ENCODE measurements at regions not wholly inside any gene's neighbourhood (a gene's known extent, or its start where the extent isn't known, plus 50 kb on each side); places are given as distances from the start of the nearest gene placed in this dataset.

- Histone ChIP-seq H4K20me1 (ENCODE audit: insufficient read depth) (no peaks in the 10 kb centered on the region), H3K36me3 (replicated peaks in 1 of 2; ENCODE audit: control insufficient read depth in 1 of 2, insufficient read depth in 2 of 2, low read length in 1 of 2) (no peaks in the 10 kb centered on the region), H3K27ac (ENCODE audit: low read depth in 2 of 2, low read length in 1 of 2) (no peak overlapping the region), H3F3A (replicated peaks; ENCODE audit: insufficient read depth) (no peaks in the 10 kb centered on the region), H3K4me2 (no peak overlapping the region), H3K4me1 (ENCODE audit: control insufficient read depth in 1 of 2, insufficient read depth in 2 of 2, low read depth in 1 of 2, low read length in 1 of 2) (no peaks in the 10 kb centered on the region), H3K9me3 (no peaks in the 10 kb centered on the region; the same call in 1 of the 2 replicates), H3K27me3 (ENCODE audit: insufficient read depth) (no peaks in the 10 kb centered on the region), H3K79me2 (ENCODE audit: insufficient read depth) (no peaks in the 10 kb centered on the region), H2AFZ (ENCODE audit: low read depth) (no peak overlapping the region), H3K4me3 (ENCODE audit: low read depth in 2 of 2, low read length in 1 of 2) (no peak overlapping the region), H3K9ac (no peak overlapping the region), H3K9me2 (no peaks in the 10 kb centered on the region)
- ChIA-PET CTCF (no interaction called here), POLR2A (no interaction called here)
- TF ChIP-seq FOSL2 (IDR thresholded peaks at IDR 0.05; ENCODE audit: borderline replicate concordance, low read depth), result no peak
- TF ChIP-seq RAD21 (IDR thresholded peaks at IDR 0.05; ENCODE audit: low read length), result no peak
- no peak for TF ChIP-seq IRF3 (IDR thresholded peaks at IDR 0.05; ENCODE audit: low read depth, low read length)
- no peak for TF ChIP-seq SMC3 (IDR thresholded peaks at IDR 0.05; ENCODE audit: low read depth, low read length)
- no peak for TF ChIP-seq GABPA (IDR thresholded peaks at IDR 0.05; ENCODE audit: low read depth)
- DNase-seq, result no peak
- 84% methylated on average over 2 of the region's 2 CpGs for WGBS (ENCODE audit: low lambda C conversion rate)
These were observed 144.8 kb upstream of the SLIT2 start for GRCh38 chr4:20106921-20107320.

DNA sequence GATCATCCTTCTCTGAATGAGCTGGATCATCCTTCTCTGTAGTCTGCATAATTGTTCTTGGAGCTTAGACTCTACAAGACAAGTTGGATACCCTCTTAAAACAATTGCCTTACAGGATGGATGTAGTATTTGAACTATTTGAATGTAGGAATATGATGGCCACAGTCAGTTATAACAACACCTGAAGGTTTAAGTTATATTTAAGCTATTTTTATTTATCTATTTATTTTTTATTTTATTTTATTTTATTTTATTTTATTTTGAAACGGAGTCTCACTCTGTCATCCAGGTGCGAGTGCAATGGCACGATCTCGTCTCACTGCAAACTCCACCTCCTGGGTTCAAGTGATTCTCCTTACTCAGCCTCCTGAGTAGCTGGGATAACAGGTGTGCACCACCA, 149.9 kb upstream of the SLIT2 start:
- WGBS (ENCODE audit: low lambda C conversion rate), result 87% methylated on average over 4 of the region's 4 CpGs
- no peaks in the 10 kb centered on the region for H3F3A ChIP-seq (replicated peaks; ENCODE audit: insufficient read depth)
- H2AFZ ChIP-seq (ENCODE audit: low read depth), result no peak overlapping the region
- H4K20me1 ChIP-seq (ENCODE audit: insufficient read depth), result no peaks in the 10 kb centered on the region
- no peak overlapping the region for H3K9ac ChIP-seq
- no peak for DNase-seq
- H3K4me3 ChIP-seq (ENCODE audit: low read depth in 2 of 2, low read length in 1 of 2), result no peak overlapping the region
- H3K27ac ChIP-seq (ENCODE audit: low read depth in 2 of 2, low read length in 1 of 2), result no peak overlapping the region
- no peaks in the 10 kb centered on the region for H3K9me2 ChIP-seq
- no peak for TF ChIP-seq NRF1 (IDR thresholded peaks at IDR 0.05; ENCODE audit: low read depth, low read length)
- TF ChIP-seq SMC3 (IDR thresholded peaks at IDR 0.05; ENCODE audit: low read depth, low read length), result no peak
- no peak for TF ChIP-seq RFX5 (IDR thresholded peaks at IDR 0.05; ENCODE audit: low read length)
- H3K4me1 ChIP-seq (ENCODE audit: control insufficient read depth in 1 of 2, insufficient read depth in 2 of 2, low read depth in 1 of 2, low read length in 1 of 2), result no peaks in the 10 kb centered on the region
- no peaks in the 10 kb centered on the region for H3K36me3 ChIP-seq (replicated peaks in 1 of 2; ENCODE audit: control insufficient read depth in 1 of 2, insufficient read depth in 2 of 2, low read length in 1 of 2)
- H3K27me3 ChIP-seq (ENCODE audit: insufficient read depth), result no peaks in the 10 kb centered on the region
- H3K9me3 ChIP-seq, result no peaks in the 10 kb centered on the region
- CTCF ChIA-PET, result no interaction called here
- POLR2A ChIA-PET, result no interaction called here
- H3K79me2 ChIP-seq (ENCODE audit: insufficient read depth), result no peaks in the 10 kb centered on the region
- H3K4me2 ChIP-seq, result no peak overlapping the region

DNA sequence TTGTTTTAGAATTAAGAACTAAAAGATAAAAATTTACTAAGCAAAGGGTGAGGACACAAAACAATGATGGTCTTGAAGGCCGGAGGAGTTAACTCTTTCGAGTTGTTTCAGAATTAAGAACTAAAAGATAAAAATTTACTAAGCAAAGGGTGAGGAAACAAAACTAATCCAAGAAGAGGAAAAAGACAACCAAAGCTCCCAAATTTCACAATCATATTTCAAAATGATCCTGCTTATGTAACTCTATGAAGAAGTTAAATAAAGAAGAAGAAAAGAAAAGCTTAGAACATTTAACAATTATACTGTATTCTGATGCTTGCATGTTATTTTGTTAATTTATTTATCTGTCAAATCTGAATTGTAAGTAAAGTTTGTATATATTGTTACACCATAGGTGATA, 154.8 kb upstream of the SLIT2 start:
- no peaks in the 10 kb centered on the region for H3K9me3 ChIP-seq
- TF ChIP-seq, protein P1, sequence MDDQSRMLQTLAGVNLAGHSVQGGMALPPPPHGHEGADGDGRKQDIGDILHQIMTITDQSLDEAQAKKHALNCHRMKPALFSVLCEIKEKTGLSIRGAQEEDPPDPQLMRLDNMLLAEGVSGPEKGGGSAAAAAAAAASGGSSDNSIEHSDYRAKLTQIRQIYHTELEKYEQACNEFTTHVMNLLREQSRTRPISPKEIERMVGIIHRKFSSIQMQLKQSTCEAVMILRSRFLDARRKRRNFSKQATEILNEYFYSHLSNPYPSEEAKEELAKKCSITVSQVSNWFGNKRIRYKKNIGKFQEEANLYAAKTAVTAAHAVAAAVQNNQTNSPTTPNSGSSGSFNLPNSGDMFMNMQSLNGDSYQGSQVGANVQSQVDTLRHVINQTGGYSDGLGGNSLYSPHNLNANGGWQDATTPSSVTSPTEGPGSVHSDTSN (IDR thresholded peaks at IDR 0.05), result no peak
- TF ChIP-seq RCOR1 (IDR thresholded peaks at IDR 0.05; ENCODE audit: low read length) (no peak), EP300 (IDR thresholded peaks at IDR 0.05; ENCODE audit: borderline replicate concordance in 1 of 2, low read depth in 1 of 2, low read length in 1 of 2) (no peak), GATA2 (CRISPR knock-in tag; IDR thresholded peaks at IDR 0.05) (no peak), TCF12 (IDR thresholded peaks at IDR 0.05) (no peak), TAF1 (IDR thresholded peaks at IDR 0.05; ENCODE audit: borderline replicate concordance, low read depth, low read length) (no peak), NRF1 (IDR thresholded peaks at IDR 0.05; ENCODE audit: low read depth, low read length) (no peak), MEF2A (IDR thresholded peaks at IDR 0.05; ENCODE audit: borderline replicate concordance, low read depth) (no peak)
- TF ChIP-seq, protein P2, sequence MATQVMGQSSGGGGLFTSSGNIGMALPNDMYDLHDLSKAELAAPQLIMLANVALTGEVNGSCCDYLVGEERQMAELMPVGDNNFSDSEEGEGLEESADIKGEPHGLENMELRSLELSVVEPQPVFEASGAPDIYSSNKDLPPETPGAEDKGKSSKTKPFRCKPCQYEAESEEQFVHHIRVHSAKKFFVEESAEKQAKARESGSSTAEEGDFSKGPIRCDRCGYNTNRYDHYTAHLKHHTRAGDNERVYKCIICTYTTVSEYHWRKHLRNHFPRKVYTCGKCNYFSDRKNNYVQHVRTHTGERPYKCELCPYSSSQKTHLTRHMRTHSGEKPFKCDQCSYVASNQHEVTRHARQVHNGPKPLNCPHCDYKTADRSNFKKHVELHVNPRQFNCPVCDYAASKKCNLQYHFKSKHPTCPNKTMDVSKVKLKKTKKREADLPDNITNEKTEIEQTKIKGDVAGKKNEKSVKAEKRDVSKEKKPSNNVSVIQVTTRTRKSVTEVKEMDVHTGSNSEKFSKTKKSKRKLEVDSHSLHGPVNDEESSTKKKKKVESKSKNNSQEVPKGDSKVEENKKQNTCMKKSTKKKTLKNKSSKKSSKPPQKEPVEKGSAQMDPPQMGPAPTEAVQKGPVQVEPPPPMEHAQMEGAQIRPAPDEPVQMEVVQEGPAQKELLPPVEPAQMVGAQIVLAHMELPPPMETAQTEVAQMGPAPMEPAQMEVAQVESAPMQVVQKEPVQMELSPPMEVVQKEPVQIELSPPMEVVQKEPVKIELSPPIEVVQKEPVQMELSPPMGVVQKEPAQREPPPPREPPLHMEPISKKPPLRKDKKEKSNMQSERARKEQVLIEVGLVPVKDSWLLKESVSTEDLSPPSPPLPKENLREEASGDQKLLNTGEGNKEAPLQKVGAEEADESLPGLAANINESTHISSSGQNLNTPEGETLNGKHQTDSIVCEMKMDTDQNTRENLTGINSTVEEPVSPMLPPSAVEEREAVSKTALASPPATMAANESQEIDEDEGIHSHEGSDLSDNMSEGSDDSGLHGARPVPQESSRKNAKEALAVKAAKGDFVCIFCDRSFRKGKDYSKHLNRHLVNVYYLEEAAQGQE (IDR thresholded peaks at IDR 0.05; ENCODE audit: low read depth, low read length), result no peak
- H3K9me2 ChIP-seq, result no peaks in the 10 kb centered on the region
- H3K36me3 ChIP-seq (replicated peaks in 1 of 2; ENCODE audit: control insufficient read depth in 1 of 2, insufficient read depth in 2 of 2, low read length in 1 of 2), result no peaks in the 10 kb centered on the region
- no peak overlapping the region for H3K4me2 ChIP-seq
- no peaks in the 10 kb centered on the region for H4K20me1 ChIP-seq (ENCODE audit: insufficient read depth)
- no peak overlapping the region for H3K4me3 ChIP-seq (ENCODE audit: low read depth in 2 of 2, low read length in 1 of 2)
- H3K27ac ChIP-seq (ENCODE audit: low read depth in 2 of 2, low read length in 1 of 2), result no peak overlapping the region
- no peaks in the 10 kb centered on the region; a peak in 1 of 4 replicates for H3K4me1 ChIP-seq (ENCODE audit: control insufficient read depth in 1 of 2, insufficient read depth in 2 of 2, low read depth in 1 of 2, low read length in 1 of 2)
- no peak for DNase-seq
- no peaks in the 10 kb centered on the region for H3K27me3 ChIP-seq (ENCODE audit: insufficient read depth)
- CTCF ChIA-PET, result no interaction called here
- no peak overlapping the region for H2AFZ ChIP-seq (ENCODE audit: low read depth)
- no peaks in the 10 kb centered on the region for H3F3A ChIP-seq (replicated peaks; ENCODE audit: insufficient read depth)
- WGBS (ENCODE audit: low lambda C conversion rate), result 86% methylated on average over 2 of the region's 2 CpGs
- H3K79me2 ChIP-seq (ENCODE audit: insufficient read depth), result no peaks in the 10 kb centered on the region
- H3K9ac ChIP-seq, result no peak overlapping the region
- POLR2A ChIA-PET, result no interaction called here

Measured in SK-N-SH (cell line).